Neural progenitor cell (in vitro differentiated cells): ENCODE measurements at regions not wholly inside any gene's neighbourhood (a gene's known extent, or its start where the extent isn't known, plus 50 kb on each side); places are given as distances from the start of the nearest gene placed in this dataset.

Source experiments
- DNase-seq: peaks from one replicate; pipeline ENCODE4 v3.0.0-alpha.2; 2016; ENCODE audit warnings: low spot score
- H2AFZ ChIP-seq: fragments of 200-600 bp; sonication (generic); replicated peaks from 2 replicates; pipeline ENCODE4 v1.6.1; 2016; ENCODE audit warnings: antibody characterized with exemption
- H3F3A ChIP-seq: fragments of 200-600 bp; sonication (generic); 2 replicates; pipeline ENCODE4 v1.6.1; 2016; ENCODE audit warnings: antibody characterized with exemption, low read depth
- H3K27ac ChIP-seq: fragments of 200-600 bp; sonication (generic); 2 replicates; pipeline ENCODE4 v1.5.1; 2016; ENCODE audit warnings: mild to moderate bottlenecking
- H3K27me3 ChIP-seq: fragments of 200-600 bp; sonication (generic); 2 replicates; pipeline ENCODE4 v1.6.1; 2016; ENCODE audit warnings: mild to moderate bottlenecking, moderate library complexity
- H3K36me3 ChIP-seq: fragments of 200-600 bp; sonication (generic); 2 replicates; pipeline ENCODE4 v1.5.1; 2016
- H3K4me1 ChIP-seq: fragments of 200-600 bp; sonication (generic); 2 replicates; pipeline ENCODE4 v1.6.1; 2016; ENCODE audit warnings: mixed run types
- H3K4me2 ChIP-seq: fragments of 200-600 bp; sonication (generic); 2 replicates; pipeline ENCODE4 v1.6.1; 2016
- H3K4me3 ChIP-seq: fragments of 200-600 bp; sonication (generic); 2 replicates; pipeline ENCODE4 v1.5.1; 2016
- H3K79me2 ChIP-seq: fragments of 200-600 bp; sonication (generic); 2 replicates; pipeline ENCODE4 v1.6.1; 2016; ENCODE audit warnings: low read depth
- H3K9ac ChIP-seq: fragments of 200-600 bp; sonication (generic); 2 replicates; pipeline ENCODE4 v1.6.1; 2016
- H3K9me3 ChIP-seq: fragments of 200-600 bp; sonication (generic); 2 replicates; pipeline ENCODE4 v1.5.1; 2016; ENCODE audit warnings: low read depth
- H4K20me1 ChIP-seq: fragments of 200-600 bp; sonication (generic); 2 replicates; pipeline ENCODE4 v1.6.1; 2016; ENCODE audit warnings: low read depth
- H3K27ac Mint-ChIP-seq: 3 replicates; pipeline ENCODE4 v1.8.0; 2021; ENCODE audit warnings: mixed read lengths
- H3K27me3 Mint-ChIP-seq: 2 replicates; pipeline ENCODE4 v1.8.0; 2022; ENCODE audit warnings: low read depth, mild to moderate bottlenecking, inconsistent platforms, moderate library complexity, mixed read lengths; ENCODE audit not compliant: insufficient read depth
- H3K36me3 Mint-ChIP-seq: 3 replicates; pipeline ENCODE4 v1.8.0; 2021; ENCODE audit warnings: mixed read lengths
- H3K4me1 Mint-ChIP-seq: 3 replicates; pipeline ENCODE4 v1.8.0; 2021; ENCODE audit warnings: mixed read lengths
- H3K4me3 Mint-ChIP-seq: 3 replicates; pipeline ENCODE4 v1.8.0; 2021; ENCODE audit warnings: mild to moderate bottlenecking, moderate library complexity, mixed read lengths
- H3K9me3 Mint-ChIP-seq: 3 replicates; pipeline ENCODE4 v1.8.0; 2020; ENCODE audit warnings: mixed read lengths
- EZH2 ChIP-seq: fragments of 200-600 bp; sonication (generic); IDR thresholded peaks from 2 replicates; pipeline ENCODE4 v1.6.1; 2017; ENCODE audit warnings: antibody characterized with exemption, mild to moderate bottlenecking, moderate library complexity
- EZH2phosphoT487 ChIP-seq: fragments of 200-600 bp; sonication (generic); IDR thresholded peaks from 2 replicates; pipeline ENCODE4 v1.6.1; 2017; ENCODE audit warnings: antibody characterized with exemption
- TF ChIP-seq, protein P1 (sequence below): fragments of 200-600 bp; sonication (generic); IDR thresholded peaks from 2 replicates; pipeline ENCODE4 v1.5.1; 2017; ENCODE audit warnings: antibody characterized with exemption, mild to moderate bottlenecking

DNA sequence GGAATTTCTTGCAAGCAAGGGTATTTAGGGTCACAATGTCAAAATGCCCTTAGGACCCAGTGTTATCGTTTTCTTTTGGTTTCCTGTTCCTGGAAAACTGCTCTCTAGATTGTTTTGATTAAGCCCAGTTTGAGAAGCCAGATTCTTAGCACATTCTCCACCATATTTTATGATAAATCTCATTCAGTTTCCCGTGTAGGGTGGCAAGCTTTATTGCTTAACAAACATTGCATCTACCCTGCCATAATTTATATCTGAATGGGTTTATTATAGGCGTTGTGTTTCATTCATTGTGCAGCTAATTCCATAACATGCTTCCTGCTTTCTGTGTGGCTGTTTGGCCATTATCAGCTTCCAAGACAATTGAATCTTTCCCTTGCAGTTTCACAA is 389.1 kb upstream of the DYNLRB2 start:
- Histone ChIP-seq H3K9me3 (no peaks in the 10 kb centered on the region), H4K20me1 (no peaks in the 10 kb centered on the region), H2AFZ (no peak overlapping the region), H3K79me2 (no peaks in the 10 kb centered on the region), H3K36me3 (no peaks in the 10 kb centered on the region), H3K27me3 (no peaks in the 10 kb centered on the region), H3K27ac (no peak overlapping the region), H3K4me1 (peaks cover 8% of the 10 kb centered on the region), H3K4me2 (no peak overlapping the region), H3K9ac (no peak overlapping the region), H3K4me3 (no peak overlapping the region), H3F3A (no peaks in the 10 kb centered on the region)
- no peak for DNase-seq
- H3K27me3 Mint-ChIP-seq: peaks cover 8% of the 10 kb centered on the region
- H3K9me3 Mint-ChIP-seq: peaks cover 7% of the 10 kb centered on the region
- H3K27ac Mint-ChIP-seq: no peak overlapping the region
- TF ChIP-seq EZH2 (no peak), EZH2phosphoT487 (no peak)
- TF ChIP-seq, protein P1, sequence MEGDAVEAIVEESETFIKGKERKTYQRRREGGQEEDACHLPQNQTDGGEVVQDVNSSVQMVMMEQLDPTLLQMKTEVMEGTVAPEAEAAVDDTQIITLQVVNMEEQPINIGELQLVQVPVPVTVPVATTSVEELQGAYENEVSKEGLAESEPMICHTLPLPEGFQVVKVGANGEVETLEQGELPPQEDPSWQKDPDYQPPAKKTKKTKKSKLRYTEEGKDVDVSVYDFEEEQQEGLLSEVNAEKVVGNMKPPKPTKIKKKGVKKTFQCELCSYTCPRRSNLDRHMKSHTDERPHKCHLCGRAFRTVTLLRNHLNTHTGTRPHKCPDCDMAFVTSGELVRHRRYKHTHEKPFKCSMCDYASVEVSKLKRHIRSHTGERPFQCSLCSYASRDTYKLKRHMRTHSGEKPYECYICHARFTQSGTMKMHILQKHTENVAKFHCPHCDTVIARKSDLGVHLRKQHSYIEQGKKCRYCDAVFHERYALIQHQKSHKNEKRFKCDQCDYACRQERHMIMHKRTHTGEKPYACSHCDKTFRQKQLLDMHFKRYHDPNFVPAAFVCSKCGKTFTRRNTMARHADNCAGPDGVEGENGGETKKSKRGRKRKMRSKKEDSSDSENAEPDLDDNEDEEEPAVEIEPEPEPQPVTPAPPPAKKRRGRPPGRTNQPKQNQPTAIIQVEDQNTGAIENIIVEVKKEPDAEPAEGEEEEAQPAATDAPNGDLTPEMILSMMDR: no peak
- H3K36me3 Mint-ChIP-seq: no peaks in the 10 kb centered on the region
- H3K4me1 Mint-ChIP-seq: peaks cover 17% of the 10 kb centered on the region
- H3K4me3 Mint-ChIP-seq: no peak overlapping the region

DNA sequence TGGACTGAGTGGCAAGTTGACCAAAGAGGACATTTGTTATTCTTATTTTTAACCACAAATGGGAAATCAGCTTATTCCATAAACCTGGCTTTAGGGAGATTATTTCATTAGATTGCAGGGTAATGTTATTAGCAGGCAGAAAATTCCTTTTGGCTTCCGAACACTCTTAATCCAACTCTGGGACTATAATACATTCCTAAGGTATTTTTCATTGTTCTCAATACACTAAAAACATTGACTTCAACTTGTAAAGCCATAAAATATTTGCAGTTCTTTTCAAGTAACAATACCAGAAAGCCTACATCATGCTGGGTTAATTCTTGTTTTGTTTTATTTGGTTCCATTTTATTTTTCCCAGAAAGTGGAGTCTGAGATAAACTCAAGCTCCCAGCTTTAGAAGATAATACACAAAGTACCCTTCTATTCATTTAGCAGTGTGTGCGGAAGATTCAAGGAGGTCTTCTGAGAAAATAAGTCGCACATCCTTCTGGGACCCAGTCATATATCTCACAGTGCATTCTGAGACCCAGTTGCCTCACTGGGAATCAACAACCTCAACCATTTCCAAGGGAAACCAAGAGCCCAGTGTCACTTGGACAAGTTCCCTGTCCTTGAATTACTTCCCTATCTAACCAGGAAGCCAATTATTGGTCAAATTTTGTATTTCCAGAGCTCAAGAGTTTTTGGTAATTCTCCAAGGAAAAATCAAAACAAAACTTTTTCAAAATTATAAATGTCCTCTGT is 389.6 kb upstream of the DYNLRB2 start:
- H3K27ac Mint-ChIP-seq: no peak overlapping the region

DNA sequence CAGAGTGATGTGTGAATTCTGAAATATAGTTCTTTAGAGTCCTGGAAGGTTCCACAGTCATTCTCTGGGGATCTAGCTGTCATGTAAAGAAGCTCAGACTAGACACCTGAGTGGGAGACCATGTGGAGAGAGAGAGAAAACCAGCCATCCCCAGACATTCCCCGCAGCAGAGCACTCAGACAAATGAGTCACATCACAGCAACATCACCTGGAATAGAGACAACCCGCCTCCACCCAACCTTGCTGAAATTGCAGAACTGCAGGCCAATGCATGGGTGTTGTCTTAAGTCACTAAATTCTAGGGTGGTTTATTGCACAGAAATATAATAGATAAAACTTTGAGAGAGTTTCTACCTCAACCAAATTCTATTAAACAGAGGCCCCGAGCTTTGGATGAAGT is 392.0 kb upstream of the DYNLRB2 start:
- TF ChIP-seq EZH2phosphoT487: no peak
- TF ChIP-seq, protein P1: no peak
- TF ChIP-seq EZH2: no peak
- Histone ChIP-seq H4K20me1 (no peaks in the 10 kb centered on the region), H3K27ac (no peak overlapping the region), H3F3A (no peaks in the 10 kb centered on the region), H3K79me2 (no peaks in the 10 kb centered on the region), H2AFZ (no peak overlapping the region), H3K4me2 (no peak overlapping the region), H3K4me3 (no peak overlapping the region), H3K36me3 (no peaks in the 10 kb centered on the region), H3K4me1 (peaks cover 8% of the 10 kb centered on the region), H3K27me3 (no peaks in the 10 kb centered on the region), H3K9ac (no peak overlapping the region), H3K9me3 (no peaks in the 10 kb centered on the region)
- no peaks in the 10 kb centered on the region for H3K36me3 Mint-ChIP-seq
- DNase-seq: no peak
- H3K9me3 Mint-ChIP-seq: peaks cover 7% of the 10 kb centered on the region
- H3K4me3 Mint-ChIP-seq: no peak overlapping the region
- peaks cover 8% of the 10 kb centered on the region for H3K27me3 Mint-ChIP-seq
- H3K4me1 Mint-ChIP-seq: peaks cover 19% of the 10 kb centered on the region
- peak overlapping the region; percentile 4 for H3K27ac Mint-ChIP-seq

More for the DNA sequence above, 389.6 kb upstream of the DYNLRB2 start:
- Histone ChIP-seq H3F3A (no peaks in the 10 kb centered on the region), H3K9me3 (no peaks in the 10 kb centered on the region), H3K27me3 (no peaks in the 10 kb centered on the region), H3K9ac (no peak overlapping the region), H2AFZ (no peak overlapping the region), H3K4me2 (no peak overlapping the region), H3K79me2 (no peaks in the 10 kb centered on the region), H3K36me3 (no peaks in the 10 kb centered on the region), H3K27ac (no peak overlapping the region), H4K20me1 (no peaks in the 10 kb centered on the region), H3K4me1 (peaks cover 8% of the 10 kb centered on the region), H3K4me3 (no peak overlapping the region)
- H3K4me3 Mint-ChIP-seq: no peak overlapping the region
- H3K36me3 Mint-ChIP-seq: no peaks in the 10 kb centered on the region
- no peak for DNase-seq
- H3K27me3 Mint-ChIP-seq: peaks cover 8% of the 10 kb centered on the region
- H3K9me3 Mint-ChIP-seq: peaks cover 7% of the 10 kb centered on the region
- H3K4me1 Mint-ChIP-seq: peaks cover 17% of the 10 kb centered on the region
- TF ChIP-seq, protein P1: no peak
- TF ChIP-seq EZH2phosphoT487 (no peak), EZH2 (no peak)
